ENCODE measurements at regions not wholly inside any gene's neighbourhood (a gene's known extent, or its start where the extent isn't known, plus 50 kb on each side); places are given as distances from the start of the nearest gene placed in this dataset.

- no peak for DNase-seq
Measured at GRCh38 chr6:166008441-166009369, 158.9 kb downstream of the TBXT start.

- no peak for DNase-seq
Measured at GRCh38 chr6:166007349-166008263, 160.0 kb downstream of the TBXT start.

GRCh38 chr6:166006900-166007301 is 160.8 kb downstream of the TBXT start:
- no peak for DNase-seq

- DNase-seq: no peak
Measured at GRCh38 chr6:166005944-166006899, 161.4 kb downstream of the TBXT start.

- DNase-seq: no peak
Measured at GRCh38 chr6:166005401-166005943, 162.2 kb downstream of the TBXT start.

GRCh38 chr6:166004876-166005275 is 162.8 kb downstream of the TBXT start:
- no peak for DNase-seq

GRCh38 chr6:166004471-166004870 is 163.2 kb downstream of the TBXT start:
- no peak for DNase-seq

- no peak for DNase-seq
Measured at GRCh38 chr6:166003569-166003968, 164.1 kb downstream of the TBXT start.

- DNase-seq: no peak
Measured at GRCh38 chr6:166001359-166001758, 166.3 kb downstream of the TBXT start.

- no peak for DNase-seq
Measured at GRCh38 chr6:165999279-165999678, 168.4 kb downstream of the TBXT start.

- DNase-seq: no peak
Measured at GRCh38 chr6:165998072-165998471, 169.6 kb downstream of the TBXT start.

GRCh38 chr6:165991341-165991740 is 176.3 kb downstream of the TBXT start:
- DNase-seq: no peak

GRCh38 chr6:165990216-165990615 is 177.4 kb downstream of the TBXT start:
- DNase-seq: no peak

GRCh38 chr6:165988757-165989456 is 178.7 kb downstream of the TBXT start:
- no peak for DNase-seq

GRCh38 chr6:165988302-165988756 is 179.3 kb downstream of the TBXT start:
- no peak for DNase-seq

GRCh38 chr6:165987483-165988301 is 180.0 kb downstream of the TBXT start:
- DNase-seq: no peak

- peak; percentile 16 to 22 for DNase-seq
Measured at GRCh38 chr6:165986914-165987482, 180.7 kb downstream of the TBXT start.

- no peak for DNase-seq
Measured at GRCh38 chr6:165986311-165986913, 181.2 kb downstream of the TBXT start.

GRCh38 chr6:165985806-165986299 is 181.8 kb downstream of the TBXT start:
- DNase-seq: no peak

Data from Kasumi-1 (cell line).